ENCODE measurements at regions not wholly inside any gene's neighbourhood (a gene's known extent, or its start where the extent isn't known, plus 50 kb on each side); places are given as distances from the start of the nearest gene placed in this dataset.
"Not testable (repeated sequence)": the region's sequence is repeated elsewhere in the genome, so short reads cannot be mapped to it uniquely, and the experiment has no call there.

GRCh38 chr16:17005963-17006362, 464.8 kb downstream of the XYLT1 start:
- DNase-seq, result not testable (repeated sequence)

- no peak for DNase-seq
Measured at GRCh38 chr16:17011712-17012111, 459.0 kb downstream of the XYLT1 start.

GRCh38 chr16:17013038-17013437, 457.7 kb downstream of the XYLT1 start:
- DNase-seq, result no peak

- DNase-seq, result no peak
Measured at GRCh38 chr16:17014484-17015121, 456.2 kb downstream of the XYLT1 start.

GRCh38 chr16:17015702-17016101, 455.1 kb downstream of the XYLT1 start:
- no peak for DNase-seq

- DNase-seq, result no peak
Measured at GRCh38 chr16:17017442-17017841, 453.3 kb downstream of the XYLT1 start.

- DNase-seq, result no peak
Measured at GRCh38 chr16:17018585-17018939, 452.2 kb downstream of the XYLT1 start.

GRCh38 chr16:17019366-17019765, 451.4 kb downstream of the XYLT1 start:
- DNase-seq, result no peak

GRCh38 chr16:17023606-17024005, 447.2 kb downstream of the XYLT1 start:
- DNase-seq, result no peak

GRCh38 chr16:17024514-17024913, 446.2 kb downstream of the XYLT1 start:
- no peak for DNase-seq

GRCh38 chr16:17026600-17027242, 444.0 kb downstream of the XYLT1 start:
- DNase-seq, result no peak

GRCh38 chr16:17027488-17028129, 443.2 kb downstream of the XYLT1 start:
- DNase-seq, result no peak

- no peak for DNase-seq
Measured at GRCh38 chr16:17029602-17030350, 441.0 kb downstream of the XYLT1 start.

- no peak for DNase-seq
Measured at GRCh38 chr16:17031484-17032268, 439.1 kb downstream of the XYLT1 start.

- no peak for DNase-seq
Measured at GRCh38 chr16:17032332-17032731, 438.4 kb downstream of the XYLT1 start.

- no peak for DNase-seq
Measured at GRCh38 chr16:17034477-17035252, 436.1 kb downstream of the XYLT1 start.

- no peak for DNase-seq
Measured at GRCh38 chr16:17037499-17037898, 433.3 kb downstream of the XYLT1 start.

GRCh38 chr16:17038415-17038814, 432.3 kb downstream of the XYLT1 start:
- DNase-seq, result no peak

- not testable (repeated sequence) for DNase-seq
Measured at GRCh38 chr16:17049109-17049508, 421.7 kb downstream of the XYLT1 start.

GRCh38 chr16:17050468-17050867, 420.3 kb downstream of the XYLT1 start:
- DNase-seq, result no peak

Measured in renal pelvis (tissue), 1 donor.